Stimulated activated CD4-positive, alpha-beta T cell treated with anti-CD3 and anti-CD28 coated beads, Interleukin-1b, Interleukin-23, amount 100 ng/mL, for 48 hours (primary cell): ENCODE measurements at regions not wholly inside any gene's neighbourhood (a gene's known extent, or its start where the extent isn't known, plus 50 kb on each side); places are given as distances from the start of the nearest gene placed in this dataset.

Source experiments
- DNase-seq: peaks from one replicate; pipeline ENCODE4 v3.0.0-alpha.2; 2020

DNA sequence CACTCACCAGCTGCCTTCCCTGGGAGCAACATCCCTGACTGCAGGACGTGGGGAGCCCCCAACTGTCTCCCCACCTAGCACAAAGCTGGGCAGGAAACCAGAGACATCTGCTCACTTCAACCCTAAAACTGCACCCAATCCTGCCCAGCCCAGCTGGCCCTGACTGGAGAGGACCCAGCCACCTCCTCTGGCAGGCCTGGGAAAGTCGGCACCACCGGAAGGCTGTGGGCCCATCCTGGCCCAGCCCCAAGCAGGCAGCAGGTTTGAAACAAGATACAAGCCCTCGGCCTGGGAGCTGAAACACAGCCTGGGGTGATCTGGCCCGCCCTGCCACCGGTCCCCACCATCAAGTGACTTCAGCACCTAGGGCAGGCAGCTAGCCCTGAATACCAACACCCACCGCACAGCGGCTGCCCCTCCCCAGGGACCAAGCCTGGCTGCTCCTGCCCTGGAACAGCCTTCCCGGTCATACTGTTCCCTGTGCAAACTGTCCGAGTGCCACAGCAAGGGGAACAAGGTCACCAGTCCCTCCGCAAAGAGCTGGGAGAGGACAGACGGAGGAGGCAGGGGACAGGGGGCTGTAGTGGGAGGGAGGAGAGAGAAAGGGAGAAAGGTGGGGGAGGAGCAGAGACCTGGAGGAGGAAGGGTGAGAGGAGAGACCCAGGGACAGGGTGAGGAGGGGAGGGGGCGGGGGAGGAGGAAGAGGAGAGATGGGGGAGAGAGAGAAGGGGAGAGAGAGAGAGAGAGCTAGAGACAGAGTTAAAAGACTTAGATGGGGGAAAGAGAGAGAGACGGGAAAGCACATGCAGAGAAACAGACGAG lies 115.7 kb downstream of the RFLNA start:
- DNase-seq: no peak

DNA sequence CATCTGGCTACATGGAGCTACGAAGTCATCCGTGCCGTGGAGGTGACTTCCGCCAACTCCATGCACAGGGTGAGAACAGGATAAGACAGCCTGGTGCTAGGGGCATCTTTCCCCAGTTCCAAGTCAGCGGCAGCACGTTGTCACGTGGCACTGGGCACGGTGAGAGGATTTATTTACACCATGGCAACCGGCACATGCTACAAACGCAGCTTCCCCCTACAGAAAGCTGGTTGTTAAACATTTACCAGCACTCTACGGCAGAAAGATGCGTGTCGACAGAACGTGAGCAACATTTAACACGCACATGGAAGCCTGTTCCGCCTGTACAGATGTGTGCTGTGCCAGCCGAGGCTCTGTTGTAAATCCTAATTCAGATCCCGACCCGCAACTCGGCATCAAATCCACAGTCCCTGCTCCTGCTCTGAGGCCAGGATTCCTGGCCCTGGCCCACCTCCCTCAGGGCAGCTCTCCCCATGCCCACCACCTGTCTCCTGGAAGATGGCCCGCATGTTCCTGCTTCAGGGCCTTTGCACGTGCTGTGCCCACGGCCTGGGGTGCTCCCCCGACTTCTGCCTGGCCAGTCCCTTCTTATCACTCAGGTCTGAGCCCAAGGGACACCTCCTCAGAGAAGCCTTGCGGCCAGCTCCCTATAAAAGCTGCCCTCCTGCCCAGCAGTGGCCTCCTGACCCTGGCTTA lies 114.1 kb downstream of the RFLNA start:
- DNase-seq: no peak

DNA sequence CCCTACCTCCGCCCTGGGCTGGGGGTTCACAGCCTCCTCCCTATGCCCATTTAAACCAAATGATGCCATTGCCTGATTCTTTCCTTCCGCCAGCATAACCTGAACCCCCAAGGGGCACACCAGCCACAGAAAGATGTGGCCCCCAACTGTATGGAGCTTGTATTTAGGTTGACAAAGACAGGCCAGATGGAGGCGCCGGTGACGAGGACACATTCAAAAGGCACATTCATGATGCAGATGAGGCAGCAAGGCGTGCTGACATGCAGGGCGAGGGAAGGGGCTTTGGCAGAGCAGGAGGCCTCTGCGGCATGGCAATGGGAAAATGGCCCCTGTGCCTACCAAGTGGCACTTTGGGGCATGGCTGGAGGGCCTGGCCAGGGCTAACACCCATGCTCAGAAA lies 112.2 kb downstream of the RFLNA start:
- DNase-seq: no peak

DNA sequence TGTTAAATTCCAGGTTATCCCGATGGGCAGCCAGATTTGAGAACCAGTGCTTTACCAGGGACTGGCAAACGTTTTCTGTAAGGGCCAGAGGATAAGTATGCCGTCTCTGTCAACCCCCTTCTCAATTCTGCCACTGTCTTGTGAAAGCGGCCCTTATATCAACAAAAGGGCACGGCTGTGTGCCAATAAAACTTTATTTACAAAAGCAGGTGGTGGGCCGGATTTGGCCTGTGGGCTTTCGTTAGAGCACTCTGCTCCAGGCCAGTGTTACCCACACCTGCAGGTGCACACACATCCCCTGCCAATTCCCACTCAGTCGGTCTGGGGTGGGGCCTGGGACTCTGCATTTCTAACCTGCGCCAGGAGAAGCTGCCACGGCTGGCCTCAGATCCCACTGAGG lies 111.2 kb downstream of the RFLNA start:
- DNase-seq: no peak

DNA sequence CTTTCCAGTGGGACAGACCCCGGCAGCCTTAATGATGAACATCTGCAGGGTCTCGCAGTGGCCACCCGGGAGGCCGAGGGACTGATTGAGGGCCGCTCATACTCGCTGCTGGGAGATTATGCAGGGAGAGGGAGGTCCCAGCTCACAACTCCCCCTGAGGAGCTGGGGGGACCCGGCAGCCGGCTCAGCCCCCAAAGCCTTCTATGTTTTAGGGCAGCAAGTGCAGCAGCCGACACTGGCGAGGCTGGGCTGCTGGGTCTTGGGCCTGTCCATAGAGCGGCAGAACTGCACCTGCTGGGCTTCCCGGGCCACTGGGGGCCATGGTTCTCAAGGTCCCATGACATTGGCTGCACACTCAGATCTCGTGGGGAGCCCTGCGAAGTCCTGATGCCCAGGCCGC lies 110.7 kb downstream of the RFLNA start:
- no peak for DNase-seq

DNA sequence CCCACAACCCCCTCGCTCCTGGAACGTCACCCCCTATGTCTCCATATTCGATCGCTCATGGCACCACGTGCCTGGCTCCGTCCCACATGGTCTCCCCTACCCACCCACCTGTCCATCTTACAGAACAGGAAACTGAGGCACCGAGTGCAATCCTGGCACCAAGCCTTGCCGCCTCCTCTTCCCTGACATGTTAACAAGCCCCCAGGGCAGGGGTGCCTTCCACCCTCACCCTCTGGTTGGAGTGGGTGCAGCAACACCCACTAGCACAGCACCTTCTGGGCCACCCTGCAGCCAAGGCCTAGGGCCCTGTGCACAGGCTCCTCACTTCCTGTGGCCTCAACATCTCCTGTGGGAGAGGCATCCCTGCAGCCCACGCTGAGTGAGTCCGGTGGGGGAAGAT lies 110.3 kb downstream of the RFLNA start:
- no peak for DNase-seq

DNA sequence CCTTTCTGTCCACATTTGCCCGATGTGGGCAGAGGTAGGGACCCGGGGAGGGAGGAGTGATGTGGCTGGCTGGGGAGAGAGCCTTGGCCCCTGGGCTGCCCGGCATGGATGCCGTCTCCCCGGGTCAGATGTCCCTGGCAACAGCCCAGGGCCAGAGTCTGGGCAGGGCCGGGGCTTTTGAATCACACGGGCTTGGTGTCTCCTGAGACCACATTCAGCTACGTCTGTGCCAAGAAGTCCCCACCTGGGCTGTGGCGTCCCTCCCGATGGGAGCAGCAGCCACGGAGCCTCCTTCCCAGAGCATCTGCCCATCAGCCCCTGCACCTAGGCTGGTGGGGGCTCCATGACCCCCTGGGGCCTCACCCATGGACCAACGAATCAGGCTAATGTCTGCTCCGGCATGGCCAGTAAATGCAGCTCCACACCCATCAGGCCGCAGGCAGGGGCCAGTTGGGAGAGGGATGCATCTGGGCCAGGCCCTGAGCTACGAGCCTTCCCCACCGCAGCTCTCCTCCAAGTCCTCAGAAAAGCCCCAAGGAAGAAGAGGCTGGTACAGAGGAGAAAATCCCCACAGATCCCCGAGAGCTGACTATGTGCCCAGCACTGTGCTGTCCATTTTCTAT lies 109.4 kb downstream of the RFLNA start:
- DNase-seq: no peak

DNA sequence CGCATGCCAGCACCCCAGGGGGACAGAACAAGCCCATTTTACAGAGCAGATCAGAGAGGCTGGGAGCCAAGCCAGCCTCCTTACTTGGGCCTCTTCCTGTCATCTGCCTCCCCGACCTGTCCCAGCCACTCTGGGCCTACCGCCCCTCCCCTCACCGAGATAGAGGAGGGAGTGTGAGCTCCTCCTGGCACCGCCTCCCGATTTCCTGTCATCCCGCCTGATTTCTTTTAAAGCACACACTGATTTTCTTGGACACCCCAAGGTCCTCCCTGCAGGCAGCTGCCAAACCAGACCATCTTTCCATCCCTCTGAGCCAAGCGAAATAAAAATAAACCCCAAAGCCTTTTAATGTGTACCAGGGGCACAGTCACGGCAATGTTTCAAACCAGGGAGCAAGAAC lies 108.4 kb downstream of the RFLNA start:
- DNase-seq: no peak

DNA sequence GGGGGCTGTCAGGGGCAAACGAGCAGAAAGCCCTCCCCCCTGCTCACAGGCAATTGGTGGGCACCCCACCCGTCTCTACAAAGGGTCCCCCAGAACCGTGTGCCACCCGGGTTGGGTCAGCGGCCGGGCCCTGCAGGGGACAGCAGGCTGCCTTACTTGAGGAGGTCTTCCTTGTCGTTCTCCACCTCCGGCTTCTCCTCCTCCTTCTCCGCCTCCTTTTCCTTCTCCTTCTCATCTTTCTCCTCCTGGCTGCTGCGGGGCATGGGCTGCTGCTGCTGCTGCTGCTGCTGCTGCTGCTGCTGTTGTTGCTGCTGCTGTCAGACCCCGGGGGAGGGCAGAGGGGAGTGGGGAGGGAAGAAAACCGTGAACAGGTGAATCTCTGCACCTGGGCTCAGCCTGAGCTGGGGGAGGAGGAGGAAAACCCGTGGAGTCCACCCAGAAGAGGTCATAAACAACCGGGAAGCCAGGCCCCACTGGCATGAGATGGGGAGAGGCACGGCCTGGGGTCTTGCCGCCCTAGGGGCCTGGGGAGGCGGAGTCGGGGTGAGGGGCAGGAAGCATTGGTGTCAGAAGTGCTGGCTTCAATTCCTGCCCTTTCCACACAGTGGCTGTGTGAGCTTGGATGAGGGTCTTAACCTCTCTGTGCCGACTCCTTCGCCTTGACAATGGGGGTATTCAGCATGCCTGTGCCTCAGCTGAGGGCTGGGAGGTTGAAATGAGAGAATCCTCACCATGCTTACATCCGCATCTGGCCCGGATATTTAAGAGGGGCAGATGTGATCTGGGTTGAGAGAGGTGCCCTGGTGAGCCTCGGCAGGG lies 107.6 kb downstream of the RFLNA start:
- no peak for DNase-seq

DNA sequence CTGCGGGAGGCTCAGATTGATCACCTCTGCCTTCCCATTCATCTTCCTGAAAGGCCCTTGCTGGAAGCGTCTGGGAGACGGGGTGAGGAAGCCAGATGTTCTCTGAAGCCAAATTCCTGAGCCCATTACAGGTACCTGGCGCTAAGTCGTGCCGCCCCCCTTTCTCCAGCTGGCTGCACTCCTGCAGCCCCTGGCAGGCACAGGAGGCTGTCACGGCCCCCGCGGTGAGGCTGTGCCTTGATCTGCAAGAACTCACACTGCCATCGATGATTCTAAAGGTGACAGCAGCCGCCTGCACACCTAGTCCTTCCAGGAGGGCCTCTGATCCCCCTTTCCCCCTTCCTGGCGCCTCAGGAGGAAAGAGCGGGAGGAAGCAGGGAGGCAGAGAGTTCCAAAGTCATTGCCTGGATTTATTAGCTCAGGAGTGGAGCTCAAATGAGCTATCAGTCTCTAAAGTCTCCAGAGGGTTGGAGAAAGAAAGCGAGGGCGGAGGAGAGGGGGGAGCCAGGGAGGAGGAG lies 106.9 kb downstream of the RFLNA start:
- no peak for DNase-seq

DNA sequence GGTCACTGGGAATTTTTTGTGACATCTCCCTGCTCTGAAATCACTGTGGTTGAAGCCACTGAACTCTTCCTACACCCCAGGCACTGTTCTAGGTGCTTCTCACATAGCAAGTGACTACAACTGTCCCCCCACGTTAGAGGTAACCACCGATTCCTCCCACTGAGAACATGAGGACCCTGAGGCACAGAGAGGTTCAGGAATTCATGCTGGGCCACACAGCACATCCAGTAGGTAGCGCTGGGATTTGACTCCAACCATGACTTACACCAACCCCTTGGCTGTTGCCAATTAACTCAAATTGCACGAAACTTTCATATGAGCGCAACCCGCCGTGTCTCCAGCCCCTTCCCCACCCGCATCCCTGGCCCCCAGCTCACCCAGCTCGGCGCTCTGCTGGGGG lies 105.2 kb downstream of the RFLNA start:
- DNase-seq: no peak

DNA sequence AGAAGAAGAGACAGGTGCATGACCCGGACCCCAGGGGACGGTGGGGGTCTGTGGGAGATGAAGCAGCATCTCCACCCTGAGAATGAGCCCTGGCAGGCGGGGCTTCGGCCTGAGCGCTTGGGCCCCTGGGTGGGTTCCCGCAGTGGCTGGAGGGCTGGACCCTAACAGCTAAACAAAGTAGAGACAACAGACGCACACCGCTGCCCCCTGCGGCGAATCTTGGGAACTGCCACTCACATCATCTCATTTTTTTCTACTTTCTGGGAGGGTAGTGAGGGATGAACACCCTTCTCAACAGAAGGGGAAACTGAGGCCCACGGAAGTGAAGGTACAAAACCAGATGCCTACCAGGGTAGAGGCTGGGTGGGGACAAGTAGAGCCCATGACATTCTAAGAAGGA lies 104.7 kb downstream of the RFLNA start:
- DNase-seq: no peak

DNA sequence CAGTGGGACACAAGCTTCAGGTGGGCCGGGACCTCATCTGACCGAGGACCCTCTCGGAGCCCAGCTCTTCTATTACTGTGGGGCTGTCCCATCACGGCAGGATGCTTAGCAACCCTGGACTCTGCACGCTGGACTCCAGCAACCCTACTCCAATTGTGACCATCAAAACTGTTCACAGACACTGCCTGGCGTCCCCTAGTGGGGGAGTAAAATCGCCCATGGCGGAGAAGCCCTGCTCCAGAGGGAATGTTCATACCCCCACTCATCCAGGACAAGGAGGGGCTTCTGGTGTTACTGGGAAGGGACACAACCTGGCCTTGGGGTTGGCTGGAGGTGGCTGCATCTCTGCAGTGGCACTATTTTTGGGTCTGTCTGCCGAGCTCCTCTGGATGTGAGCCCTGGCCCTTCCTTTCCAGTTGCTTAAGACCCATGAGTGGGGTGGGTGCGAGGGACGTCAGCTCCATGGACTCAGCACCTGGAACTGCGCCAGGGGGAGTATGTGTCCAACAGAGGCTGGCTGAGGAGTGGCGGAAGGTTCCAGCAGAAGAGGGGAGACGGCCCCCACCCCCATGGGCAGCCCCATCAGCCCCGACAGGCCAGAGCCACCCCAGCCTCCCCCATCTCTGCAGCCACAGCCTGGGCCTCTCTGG lies 103.8 kb downstream of the RFLNA start:
- DNase-seq: no peak

DNA sequence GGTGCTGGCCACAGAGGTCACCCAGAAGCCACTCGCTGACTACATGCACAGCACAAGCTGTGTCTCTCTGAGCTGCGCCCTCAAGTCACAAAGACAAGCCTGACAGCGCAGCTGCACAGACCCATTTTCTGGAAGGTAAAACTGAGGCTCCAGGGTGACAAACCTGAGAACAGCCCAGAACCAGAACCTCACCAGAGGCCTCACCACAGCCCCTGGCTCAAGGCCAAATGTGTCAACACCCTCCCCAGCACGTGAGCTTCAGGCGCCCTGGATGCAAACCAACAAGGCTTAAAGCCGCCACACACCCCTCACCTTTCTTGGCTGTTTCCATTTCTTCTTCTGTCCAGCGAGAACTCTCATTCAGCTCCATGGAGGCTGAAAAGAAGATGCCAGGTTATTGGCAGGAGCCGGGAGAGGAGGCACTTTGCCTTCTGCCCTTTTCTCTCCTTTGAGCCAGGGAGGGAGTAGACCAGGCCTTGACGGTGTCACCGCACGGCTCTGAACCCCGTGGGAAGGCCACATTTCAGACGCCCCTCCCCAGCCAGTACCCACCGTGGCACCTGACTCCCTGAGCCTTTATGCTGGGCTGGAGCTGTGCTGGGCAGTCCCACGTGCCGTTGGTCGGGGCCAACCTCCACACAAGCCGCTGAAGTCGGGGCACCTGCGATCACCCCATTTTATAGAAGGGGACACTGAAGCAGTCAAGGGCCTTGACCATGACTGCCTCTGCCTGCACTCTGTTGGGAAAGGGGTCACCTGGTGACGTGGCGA lies 103.1 kb downstream of the RFLNA start:
- DNase-seq: no peak

DNA sequence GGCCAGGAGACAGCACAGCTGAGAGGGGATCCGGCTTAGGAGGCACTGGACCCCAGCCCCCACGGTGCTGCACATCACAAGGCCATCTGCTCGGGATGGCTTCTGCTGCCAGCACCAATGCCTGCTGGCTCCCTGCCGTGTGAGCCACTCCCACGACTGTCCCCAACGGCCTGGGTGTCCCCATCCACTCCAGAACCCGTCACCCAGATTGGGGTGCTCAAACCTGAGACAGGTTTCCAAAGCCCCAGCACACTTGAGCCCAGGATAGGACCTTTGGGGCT lies 102.4 kb downstream of the RFLNA start:
- no peak for DNase-seq

DNA sequence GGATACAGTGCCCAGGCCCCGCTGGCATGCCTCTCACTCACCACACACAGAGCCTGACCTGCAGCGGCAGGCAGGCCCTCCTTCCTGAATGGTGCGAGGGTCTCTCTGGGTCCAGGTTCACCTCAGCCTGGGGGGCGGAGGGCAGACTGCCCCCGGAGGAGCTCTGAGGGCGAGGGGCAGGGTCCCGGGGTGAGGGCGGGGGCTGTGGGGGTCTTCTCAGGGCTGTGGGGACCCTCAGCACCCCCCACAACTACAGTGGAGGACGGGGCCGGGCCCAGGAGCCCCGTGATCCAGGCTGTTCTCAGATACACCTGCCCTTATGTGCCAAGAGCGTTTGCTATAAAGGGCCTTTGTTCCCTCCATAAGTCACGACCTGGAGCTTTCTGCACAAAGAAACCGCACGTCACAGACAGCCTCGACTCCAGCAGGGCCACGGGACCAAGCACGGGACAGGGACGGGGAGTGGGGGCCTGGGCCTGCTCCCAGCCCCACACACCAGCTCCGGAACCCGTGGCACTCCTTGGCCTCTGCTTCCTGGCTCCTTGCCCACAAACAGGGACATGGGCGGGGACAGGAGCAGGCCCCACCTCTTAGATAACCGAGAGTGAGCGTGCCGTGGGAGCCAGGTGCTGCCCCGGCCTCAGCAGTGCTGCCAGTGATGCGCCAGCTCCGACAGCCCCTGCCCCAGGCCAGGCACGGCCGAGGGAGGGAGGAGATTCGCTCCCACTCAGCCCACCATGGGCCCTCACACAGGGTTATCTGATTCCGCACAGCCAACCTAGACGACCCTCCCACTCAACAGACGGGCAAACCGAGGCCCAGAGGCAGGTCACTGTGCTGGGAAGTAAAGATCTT lies 101.9 kb downstream of the RFLNA start:
- DNase-seq: no peak

DNA sequence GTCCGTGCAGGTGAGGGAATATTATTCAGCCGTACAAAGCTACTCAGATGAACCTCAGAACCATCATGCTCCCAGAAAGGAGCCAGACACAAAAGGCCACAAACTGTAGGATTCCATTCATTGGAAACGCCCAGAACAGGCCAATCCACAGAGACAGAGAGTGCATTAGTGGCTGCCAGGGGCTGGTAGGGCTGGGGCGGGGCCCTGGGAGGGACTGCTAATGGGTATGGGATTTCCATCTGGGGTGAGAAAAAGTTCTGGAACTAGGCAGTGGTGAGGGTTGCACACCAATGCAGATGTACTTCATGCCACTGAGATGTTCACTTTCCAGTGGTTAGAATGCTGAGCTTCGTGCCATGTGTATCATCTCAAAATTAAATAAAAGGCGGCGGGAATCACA lies 101.1 kb downstream of the RFLNA start:
- no peak for DNase-seq

DNA sequence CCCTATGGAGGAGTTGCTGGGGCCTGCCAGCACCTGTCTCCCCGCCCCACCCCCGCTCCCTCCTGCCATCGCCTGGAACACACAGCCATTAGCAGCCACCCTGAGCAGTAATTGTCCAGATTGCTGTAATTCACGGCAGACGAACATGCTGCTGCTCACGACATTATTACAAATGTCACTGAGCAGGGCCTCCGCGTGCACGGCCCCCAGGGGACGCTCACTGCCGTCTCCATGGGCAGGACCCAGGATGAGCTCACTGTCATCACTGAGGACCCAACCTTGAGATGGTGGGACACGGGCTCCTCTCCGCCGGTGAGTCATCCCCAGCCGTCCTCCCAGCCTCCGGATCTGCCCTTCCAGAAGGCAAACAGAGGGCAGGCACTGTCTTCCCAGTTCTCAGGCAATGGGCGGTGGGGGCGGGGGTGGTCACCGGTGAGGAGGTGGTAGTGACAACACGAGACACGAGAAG lies 100.4 kb downstream of the RFLNA start:
- DNase-seq: no peak

DNA sequence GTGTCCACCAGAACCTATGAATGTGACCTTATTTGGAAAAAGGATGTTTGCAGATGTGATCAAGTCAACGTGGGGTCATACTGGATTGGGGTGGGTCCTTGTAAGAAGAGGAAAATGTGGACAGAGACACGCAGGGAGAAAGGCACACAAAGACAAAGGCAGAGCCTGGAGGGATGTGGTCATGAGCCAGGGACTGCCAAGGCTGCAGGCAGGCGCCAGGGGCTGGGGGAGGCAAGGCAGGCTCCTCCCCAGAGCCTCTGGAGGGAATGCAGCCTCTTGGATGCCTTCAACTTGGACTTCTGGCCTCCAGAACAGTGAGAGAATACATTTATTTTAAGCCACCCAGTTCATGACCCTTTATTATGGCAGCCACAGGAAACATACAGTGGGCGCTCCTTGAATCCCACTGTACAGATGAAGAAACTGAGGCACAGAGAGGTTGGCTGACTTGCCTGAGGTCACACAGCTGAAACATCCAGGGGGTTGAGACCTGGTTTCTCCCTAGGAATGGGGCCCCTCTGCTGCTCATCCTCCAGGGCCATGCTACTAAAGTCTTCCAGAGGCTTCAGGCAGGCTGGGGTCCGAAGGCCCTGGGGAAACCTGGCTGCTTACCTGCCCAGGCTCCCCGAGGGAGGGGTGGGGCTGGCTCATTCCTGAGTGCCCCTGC lies 99.7 kb downstream of the RFLNA start:
- no peak for DNase-seq

DNA sequence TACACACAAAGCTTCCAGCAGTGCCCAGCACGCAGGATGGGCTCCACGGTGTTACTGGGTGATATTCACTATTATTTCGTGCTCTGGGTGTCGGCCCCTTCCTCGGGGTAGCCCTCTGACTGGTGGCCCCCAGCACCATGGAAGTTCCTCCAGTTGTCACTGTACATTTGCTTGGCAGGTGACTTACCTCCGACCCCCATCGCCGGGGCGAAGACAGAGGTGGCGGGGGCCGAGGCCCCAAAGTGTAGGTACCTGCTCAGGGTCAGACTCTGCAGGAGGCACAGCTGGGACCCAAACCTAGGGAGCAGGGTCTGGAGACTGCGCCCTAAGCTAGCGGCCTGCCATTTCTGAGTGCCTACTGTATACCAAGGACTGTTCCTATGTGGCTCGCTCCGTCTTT lies 98.9 kb downstream of the RFLNA start:
- no peak for DNase-seq
